ENCODE measurements at regions not wholly inside any gene's neighbourhood (a gene's known extent, or its start where the extent isn't known, plus 50 kb on each side); places are given as distances from the start of the nearest gene placed in this dataset.

GRCh38 chr3:2036076-2036475 lies 62.6 kb upstream of the CNTN4 start:
- no peak for DNase-seq (ENCODE audit: low read depth, low spot score)
- POLR2A ChIA-PET: no interaction called here
- Histone ChIP-seq H3K9me3 (replicated peaks; ENCODE audit: control insufficient read depth, insufficient read depth, low read length) (peaks cover 2% of the 10 kb centered on the region), H2AFZ (ENCODE audit: low read depth, low read length) (no peak overlapping the region), H3K79me2 (ENCODE audit: control insufficient read depth, insufficient read depth, low read length) (no peaks in the 10 kb centered on the region), H4K20me1 (replicated peaks; ENCODE audit: control insufficient read depth, extremely low read depth, insufficient read depth, low read length) (no peaks in the 10 kb centered on the region), H3K4me1 (ENCODE audit: control insufficient read depth, extremely low read depth, insufficient read depth, low read length) (no peaks in the 10 kb centered on the region), H3K27ac (ENCODE audit: insufficient read depth, low read depth, low read length) (no peak overlapping the region), H3K4me3 (replicated peaks in 1 of 3; ENCODE audit: insufficient read depth in 1 of 3, low read depth in 1 of 3, low read length in 3 of 3) (no peak overlapping the region), H3K9me1 (replicated peaks; ENCODE audit: control insufficient read depth, extremely low read depth, insufficient read depth, low read length) (no peaks in the 10 kb centered on the region), H3K27me3 (ENCODE audit: control insufficient read depth in 2 of 2, insufficient read depth in 2 of 2, low read length in 2 of 2) (no peaks in the 10 kb centered on the region), H3K4me2 (ENCODE audit: insufficient read depth, low read length) (no peak overlapping the region), H3K36me3 (ENCODE audit: control insufficient read depth in 2 of 2, extremely low read depth in 1 of 2, insufficient read depth in 2 of 2, low read length in 2 of 2) (no peaks in the 10 kb centered on the region), H3K9ac (replicated peaks; ENCODE audit: extremely low read depth, insufficient read depth, low read length) (no peak overlapping the region)
- no peak for FAIRE-seq
- TF ChIP-seq MYC (IDR thresholded peaks at IDR 0.05; ENCODE audit: low read depth, low read length): no peak
- TF ChIP-seq, protein P1, sequence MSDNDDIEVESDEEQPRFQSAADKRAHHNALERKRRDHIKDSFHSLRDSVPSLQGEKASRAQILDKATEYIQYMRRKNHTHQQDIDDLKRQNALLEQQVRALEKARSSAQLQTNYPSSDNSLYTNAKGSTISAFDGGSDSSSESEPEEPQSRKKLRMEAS (IDR thresholded peaks at IDR 0.05; ENCODE audit: insufficient read depth, insufficient read length): no peak
- TF ChIP-seq EZH2 (IDR thresholded peaks at IDR 0.05; ENCODE audit: borderline replicate concordance, low read depth, low read length, severe bottlenecking): no peak
- TF ChIP-seq JUN (IDR thresholded peaks at IDR 0.05; ENCODE audit: borderline replicate concordance, insufficient read depth, insufficient read length, low read depth): no peak
- TF ChIP-seq POLR2AphosphoS5 (IDR thresholded peaks at IDR 0.05; ENCODE audit: insufficient read depth, low read depth, low read length): no peak
- no peak for TF ChIP-seq GATA2 (IDR thresholded peaks at IDR 0.05; ENCODE audit: insufficient read depth, insufficient read length, low read depth, low read length)
- no peak for TF ChIP-seq POLR2A (IDR thresholded peaks at IDR 0.05; ENCODE audit: low read depth, low read length)
- TF ChIP-seq, protein P2, sequence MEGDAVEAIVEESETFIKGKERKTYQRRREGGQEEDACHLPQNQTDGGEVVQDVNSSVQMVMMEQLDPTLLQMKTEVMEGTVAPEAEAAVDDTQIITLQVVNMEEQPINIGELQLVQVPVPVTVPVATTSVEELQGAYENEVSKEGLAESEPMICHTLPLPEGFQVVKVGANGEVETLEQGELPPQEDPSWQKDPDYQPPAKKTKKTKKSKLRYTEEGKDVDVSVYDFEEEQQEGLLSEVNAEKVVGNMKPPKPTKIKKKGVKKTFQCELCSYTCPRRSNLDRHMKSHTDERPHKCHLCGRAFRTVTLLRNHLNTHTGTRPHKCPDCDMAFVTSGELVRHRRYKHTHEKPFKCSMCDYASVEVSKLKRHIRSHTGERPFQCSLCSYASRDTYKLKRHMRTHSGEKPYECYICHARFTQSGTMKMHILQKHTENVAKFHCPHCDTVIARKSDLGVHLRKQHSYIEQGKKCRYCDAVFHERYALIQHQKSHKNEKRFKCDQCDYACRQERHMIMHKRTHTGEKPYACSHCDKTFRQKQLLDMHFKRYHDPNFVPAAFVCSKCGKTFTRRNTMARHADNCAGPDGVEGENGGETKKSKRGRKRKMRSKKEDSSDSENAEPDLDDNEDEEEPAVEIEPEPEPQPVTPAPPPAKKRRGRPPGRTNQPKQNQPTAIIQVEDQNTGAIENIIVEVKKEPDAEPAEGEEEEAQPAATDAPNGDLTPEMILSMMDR (IDR thresholded peaks at IDR 0.05; ENCODE audit: extremely low read depth in 1 of 2, insufficient read depth in 1 of 2, low read depth in 1 of 2, low read length in 2 of 2): no peak
- TF ChIP-seq FOS (IDR thresholded peaks at IDR 0.05; ENCODE audit: borderline replicate concordance, insufficient read depth, low read length): no peak
- CTCF ChIA-PET: no interaction called here
- no TSS peak for BruUV-seq (replicated peaks)
- intact Hi-C loops (cut with micrococcal nuclease): no loop called here
- dilution Hi-C loops (cut with MboI; ENCODE audit: extremely low pct_ligation_motif_present, low sequenced_read_pairs): no loop called here
